IMR-90 (cell line): ENCODE measurements at regions not wholly inside any gene's neighbourhood (a gene's known extent, or its start where the extent isn't known, plus 50 kb on each side); places are given as distances from the start of the nearest gene placed in this dataset.

Experiments used
- ATAC-seq: fragments of 200-7000 bp; cut with Tn5 transposase; 2 replicates; pipeline ENCODE4 v1.9.1; 2020; ENCODE audit warnings: low read depth, mild to moderate bottlenecking, moderate library complexity
- BruUV-seq: library from RNA; stranded (reverse); fragments of 400-500 nt; replicated peaks from 2 replicates; lab custom pipeline; 2021; lab: Mats Ljungman, UMichigan
- CTCF ChIA-PET: fragments of 300-600 bp; formaldehyde crosslinking; extraction: SDS; loops from one replicate; lab custom pipeline; 2021; ENCODE audit warnings: antibody characterized with exemption; lab: Yijun Ruan, JAX
- POLR2A ChIA-PET: fragments of 300-600 bp; sonication (Branson Sonifier 250); formaldehyde crosslinking; loops from one replicate; lab custom pipeline; 2022; ENCODE audit warnings: antibody characterized with exemption; ENCODE audit not compliant: unreplicated experiment; lab: Charles Lee
- DNase-seq: peaks from one replicate; pipeline ENCODE4 v3.0.0; 2013
- H2AFZ ChIP-seq: replicated peaks from 2 replicates; pipeline ENCODE3; 2013; ENCODE audit warnings: low read length, mild to moderate bottlenecking; ENCODE audit not compliant: poor library complexity
- H2AK5ac ChIP-seq: 2 replicates; pipeline ENCODE4 v1.6.1; 2013; ENCODE audit warnings: low read depth, low read length, inconsistent platforms
- H2AK9ac ChIP-seq: replicated peaks from 2 replicates; pipeline ENCODE3; 2013; ENCODE audit warnings: mild to moderate bottlenecking, low read depth, low read length, moderate library complexity; ENCODE audit not compliant: poor library complexity
- H2BK120ac ChIP-seq: 2 replicates; pipeline ENCODE4 v1.6.1; 2013; ENCODE audit warnings: low read depth, low read length, inconsistent platforms
- H2BK15ac ChIP-seq: 3 replicates; pipeline ENCODE4 v1.6.1; 2013; ENCODE audit warnings: low read depth, low read length, inconsistent platforms
- H2BK20ac ChIP-seq: 2 replicates; pipeline ENCODE4 v1.6.1; 2013; ENCODE audit warnings: low read depth, mild to moderate bottlenecking, inconsistent platforms, low read length, moderate library complexity
- H2BK5ac ChIP-seq: 2 replicates; pipeline ENCODE4 v1.6.1; 2013; ENCODE audit warnings: mild to moderate bottlenecking, low read depth, low read length, inconsistent platforms; ENCODE audit not compliant: poor library complexity, severe bottlenecking
- H3K14ac ChIP-seq: replicated peaks from 2 replicates; pipeline ENCODE4 v1.6.1; 2013; ENCODE audit warnings: low read depth, low read length, inconsistent platforms
- H3K18ac ChIP-seq: 2 replicates; pipeline ENCODE4 v1.6.1; 2013; ENCODE audit warnings: low read depth, low read length, control low read depth
- H3K23ac ChIP-seq: 2 replicates; pipeline ENCODE4 v1.6.1; 2013; ENCODE audit warnings: low read depth, low read length, inconsistent platforms
- H3K27ac ChIP-seq: 2 replicates; pipeline ENCODE4 v1.5.1; 2013; ENCODE audit warnings: mild to moderate bottlenecking, control low read depth, low read length; ENCODE audit not compliant: insufficient read depth
- H3K27me3 ChIP-seq: 2 replicates; pipeline ENCODE4 v1.6.1; 2013; ENCODE audit warnings: low read length; ENCODE audit not compliant: control insufficient read depth, insufficient read depth
- H3K36me3 ChIP-seq: 2 replicates; pipeline ENCODE4 v1.6.1; 2013; ENCODE audit warnings: low read length, mixed read lengths; ENCODE audit not compliant: control insufficient read depth, insufficient read depth
- H3K4ac ChIP-seq: 2 replicates; pipeline ENCODE4 v1.6.1; 2013; ENCODE audit warnings: low read depth, low read length, inconsistent platforms
- H3K4me1 ChIP-seq: 2 replicates; pipeline ENCODE4 v1.6.1; 2013; ENCODE audit warnings: low read length, mixed read lengths; ENCODE audit not compliant: control insufficient read depth, insufficient read depth
- H3K4me2 ChIP-seq: 2 replicates; pipeline ENCODE4 v1.6.1; 2013; ENCODE audit warnings: low read depth, mild to moderate bottlenecking, control low read depth, low read length, moderate library complexity
- H3K4me3 ChIP-seq: 2 replicates; pipeline ENCODE4 v1.5.1; 2013; ENCODE audit warnings: low read depth, mild to moderate bottlenecking, control low read depth, low read length, moderate library complexity; ENCODE audit not compliant: insufficient read depth
- H3K56ac ChIP-seq: 2 replicates; pipeline ENCODE4 v1.6.1; 2013; ENCODE audit warnings: low read length, inconsistent platforms; ENCODE audit not compliant: insufficient read depth; ENCODE audit errors: extremely low read depth
- H3K79me1 ChIP-seq, 2 experiments: 2 replicates each; pipeline ENCODE4 v1.6.1; 2013; ENCODE audit warnings: low read length in 2 of 2, inconsistent platforms in 1 of 2, low read depth in 1 of 2
- H3K9ac ChIP-seq: 2 replicates; pipeline ENCODE4 v1.6.1; 2013; ENCODE audit warnings: low read depth, low read length, control low read depth
- H3K9me1 ChIP-seq: 2 replicates; pipeline ENCODE4 v1.6.1; 2013; ENCODE audit warnings: low read length, inconsistent platforms; ENCODE audit not compliant: insufficient read depth
- H3K9me3 ChIP-seq: 2 replicates; pipeline ENCODE4 v1.6.1; 2013; ENCODE audit warnings: low read length; ENCODE audit not compliant: control insufficient read depth, insufficient read depth
- H4K20me1 ChIP-seq: 2 replicates; pipeline ENCODE4 v1.6.1; 2013; ENCODE audit warnings: low read length, inconsistent platforms; ENCODE audit not compliant: insufficient read depth
- H4K5ac ChIP-seq: 2 replicates; pipeline ENCODE4 v1.6.1; 2013; ENCODE audit warnings: mild to moderate bottlenecking, low read depth, low read length, control low read depth
- H4K8ac ChIP-seq, 2 experiments: 2 replicates each; pipeline ENCODE4 v1.6.1; 2013; ENCODE audit warnings: low read depth in 2 of 2, low read length in 2 of 2, control low read depth in 1 of 2, inconsistent platforms in 1 of 2
- H4K91ac ChIP-seq: 2 replicates; pipeline ENCODE4 v1.6.1; 2013; ENCODE audit warnings: low read depth, low read length, inconsistent platforms; ENCODE audit not compliant: insufficient read depth
- BHLHE40 ChIP-seq: fragments of 150-350 bp; IDR thresholded peaks from 2 replicates; pipeline ENCODE4 v1.6.1; 2016; ENCODE audit warnings: mild to moderate bottlenecking, low read depth, low read length
- CHD1 ChIP-seq: IDR thresholded peaks from 2 replicates; pipeline ENCODE4 v1.6.1; 2012; ENCODE audit warnings: low read depth, low read length, improper control_type of control experiment
- FOS ChIP-seq: fragments of 150-350 bp; IDR thresholded peaks from 2 replicates; pipeline ENCODE4 v1.6.1; 2016; ENCODE audit warnings: low read depth, low read length
- NFE2L2 ChIP-seq: fragments of 150-350 bp; IDR thresholded peaks from 2 replicates; pipeline ENCODE4 v1.6.1; 2016; ENCODE audit warnings: low read depth, mild to moderate bottlenecking, low read length
- WGBS, 2 experiments: methylation state at CpG; one replicate each; pipeline versions ENCODE4 v1.1.5 to v1.1.7; 2013; ENCODE audit warnings: missing lambda C conversion rate in 2 of 2; ENCODE audit not compliant: insufficient read length in 1 of 2; ENCODE audit errors: extremely low coverage in 2 of 2; 5-methylcytosine and 5-hydroxymethylcytosine counted together
- dilution Hi-C: fragments of 300-500 bp; cut with HindIII; formaldehyde crosslinking; loops from one replicate; pipeline ENCODE4 v1.14.3; 2018; ENCODE audit warnings: low sequenced_read_pairs; ENCODE audit not compliant: unreplicated experiment
- in situ Hi-C: fragments of 300-500 bp; cut with MboI; formaldehyde crosslinking; loops from 3 replicates; pipeline ENCODE4 v1.14.3; 2019; ENCODE audit warnings: low sequenced_read_pairs, inconsistent platforms, mixed read lengths
- intact Hi-C: fragments of 100-400 bp; cut with micrococcal nuclease; formaldehyde crosslinking; loops from 2 replicates; pipeline ENCODE4 v1.10.0; 2022
- TF ChIP-seq, protein P1 (sequence below): fragments of 150-350 bp; IDR thresholded peaks from 2 replicates; pipeline ENCODE4 v1.6.1; 2017; ENCODE audit warnings: mild to moderate bottlenecking, antibody characterized with exemption, low read length, low read depth
- TF ChIP-seq, protein P2 (sequence below): conservative IDR thresholded peaks from 2 replicates; pipeline ENCODE4 v1.5.1; 2012; ENCODE audit warnings: mild to moderate bottlenecking, low read depth, low read length, improper control_type of control experiment

DNA sequence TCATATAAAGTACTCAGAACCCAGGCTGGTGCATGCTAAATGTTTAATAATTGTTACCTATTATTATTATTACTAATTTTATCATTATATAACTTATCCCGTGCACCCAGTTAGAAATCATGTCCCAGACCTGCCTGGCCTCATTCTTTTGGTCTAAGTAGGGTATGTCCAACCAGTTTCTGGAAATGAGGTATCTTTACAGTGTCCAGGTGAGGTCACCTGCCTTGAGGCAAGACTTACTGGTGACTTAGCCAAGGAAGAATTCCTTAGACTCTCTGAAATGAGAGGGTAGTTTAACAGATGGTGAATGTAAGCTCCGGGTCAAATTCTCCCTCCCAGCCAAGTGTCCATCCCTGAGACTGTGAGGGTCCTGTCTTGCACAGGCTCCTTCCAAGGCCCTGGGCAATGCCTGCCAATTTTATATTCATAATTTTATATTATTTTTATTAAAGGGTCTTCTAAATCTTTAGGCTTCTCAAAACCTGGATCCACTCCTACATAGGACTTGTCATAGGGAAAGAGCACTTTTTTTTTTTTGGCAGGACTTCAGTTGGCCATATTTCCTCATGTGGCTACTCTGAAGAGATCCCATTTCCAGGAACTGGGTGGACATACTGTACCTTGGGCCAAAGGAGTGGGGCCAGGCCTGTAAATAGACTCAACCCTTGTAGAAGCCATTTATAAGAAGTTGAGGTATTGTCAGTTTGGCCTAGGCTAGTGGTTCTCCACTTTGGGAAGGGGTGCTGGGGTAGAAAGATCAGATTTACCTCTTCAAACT is 96.7 kb upstream of the KCNA3 start:
- no peak overlapping the region for H3K56ac ChIP-seq
- no peak overlapping the region for H3K18ac ChIP-seq
- H3K14ac ChIP-seq: no peak overlapping the region
- no peak overlapping the region for H4K8ac ChIP-seq
- no peak overlapping the region for H2AK5ac ChIP-seq
- ATAC-seq (no peak), DNase-seq (no peak)
- no peak overlapping the region for H3K27ac ChIP-seq
- TF ChIP-seq, protein P1, sequence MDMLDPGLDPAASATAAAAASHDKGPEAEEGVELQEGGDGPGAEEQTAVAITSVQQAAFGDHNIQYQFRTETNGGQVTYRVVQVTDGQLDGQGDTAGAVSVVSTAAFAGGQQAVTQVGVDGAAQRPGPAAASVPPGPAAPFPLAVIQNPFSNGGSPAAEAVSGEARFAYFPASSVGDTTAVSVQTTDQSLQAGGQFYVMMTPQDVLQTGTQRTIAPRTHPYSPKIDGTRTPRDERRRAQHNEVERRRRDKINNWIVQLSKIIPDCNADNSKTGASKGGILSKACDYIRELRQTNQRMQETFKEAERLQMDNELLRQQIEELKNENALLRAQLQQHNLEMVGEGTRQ: no peak
- TF ChIP-seq BHLHE40 (no peak), CHD1 (no peak), FOS (no peak), NFE2L2 (no peak)
- TF ChIP-seq, protein P2, sequence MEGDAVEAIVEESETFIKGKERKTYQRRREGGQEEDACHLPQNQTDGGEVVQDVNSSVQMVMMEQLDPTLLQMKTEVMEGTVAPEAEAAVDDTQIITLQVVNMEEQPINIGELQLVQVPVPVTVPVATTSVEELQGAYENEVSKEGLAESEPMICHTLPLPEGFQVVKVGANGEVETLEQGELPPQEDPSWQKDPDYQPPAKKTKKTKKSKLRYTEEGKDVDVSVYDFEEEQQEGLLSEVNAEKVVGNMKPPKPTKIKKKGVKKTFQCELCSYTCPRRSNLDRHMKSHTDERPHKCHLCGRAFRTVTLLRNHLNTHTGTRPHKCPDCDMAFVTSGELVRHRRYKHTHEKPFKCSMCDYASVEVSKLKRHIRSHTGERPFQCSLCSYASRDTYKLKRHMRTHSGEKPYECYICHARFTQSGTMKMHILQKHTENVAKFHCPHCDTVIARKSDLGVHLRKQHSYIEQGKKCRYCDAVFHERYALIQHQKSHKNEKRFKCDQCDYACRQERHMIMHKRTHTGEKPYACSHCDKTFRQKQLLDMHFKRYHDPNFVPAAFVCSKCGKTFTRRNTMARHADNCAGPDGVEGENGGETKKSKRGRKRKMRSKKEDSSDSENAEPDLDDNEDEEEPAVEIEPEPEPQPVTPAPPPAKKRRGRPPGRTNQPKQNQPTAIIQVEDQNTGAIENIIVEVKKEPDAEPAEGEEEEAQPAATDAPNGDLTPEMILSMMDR: no peak
- intact Hi-C loops (no loop called here), in situ Hi-C loops (loop anchor here (10.0 kb wide), 1 partner anchor 247 kb away; no protein-coding TSS in a partner anchor), dilution Hi-C loops (no loop called here)
- ChIA-PET POLR2A (no interaction called here), CTCF (no interaction called here)
- no peaks in the 10 kb centered on the region for H3K79me1 ChIP-seq
- no peak overlapping the region for H3K9ac ChIP-seq
- H3K9me3 ChIP-seq: no peaks in the 10 kb centered on the region
- H3K4me3 ChIP-seq: no peak overlapping the region
- no peak overlapping the region for H3K23ac ChIP-seq
- H2BK15ac ChIP-seq: no peak overlapping the region
- BruUV-seq: no TSS peak
- H3K9me1 ChIP-seq: no peaks in the 10 kb centered on the region
- H4K20me1 ChIP-seq: no peaks in the 10 kb centered on the region
- H2BK20ac ChIP-seq: no peak overlapping the region
- H2AFZ ChIP-seq: no peak overlapping the region
- H3K36me3 ChIP-seq: no peaks in the 10 kb centered on the region
- H3K27me3 ChIP-seq: peaks cover 3% of the 10 kb centered on the region; the same call in 1 of the 2 replicates
- H4K91ac ChIP-seq: no peak overlapping the region
- H3K4me2 ChIP-seq: no peak overlapping the region
- WGBS, 2 experiments: no CpG with 5 or more reads among the region's 2 CpGs
- H2AK9ac ChIP-seq: no peak overlapping the region
- H3K4me1 ChIP-seq: no peaks in the 10 kb centered on the region
- H2BK120ac ChIP-seq: no peak overlapping the region
- H2BK5ac ChIP-seq: no peak overlapping the region
- no peak overlapping the region for H4K5ac ChIP-seq
- no peak overlapping the region for H3K4ac ChIP-seq
